Kidney tubule cell (primary cell): ENCODE measurements at regions not wholly inside any gene's neighbourhood (a gene's known extent, or its start where the extent isn't known, plus 50 kb on each side); places are given as distances from the start of the nearest gene placed in this dataset.

Source experiments
- DNase-seq: peaks from one replicate; pipeline ENCODE4 v3.0.0-alpha.2; 2018; ENCODE audit warnings: low spot score

DNA sequence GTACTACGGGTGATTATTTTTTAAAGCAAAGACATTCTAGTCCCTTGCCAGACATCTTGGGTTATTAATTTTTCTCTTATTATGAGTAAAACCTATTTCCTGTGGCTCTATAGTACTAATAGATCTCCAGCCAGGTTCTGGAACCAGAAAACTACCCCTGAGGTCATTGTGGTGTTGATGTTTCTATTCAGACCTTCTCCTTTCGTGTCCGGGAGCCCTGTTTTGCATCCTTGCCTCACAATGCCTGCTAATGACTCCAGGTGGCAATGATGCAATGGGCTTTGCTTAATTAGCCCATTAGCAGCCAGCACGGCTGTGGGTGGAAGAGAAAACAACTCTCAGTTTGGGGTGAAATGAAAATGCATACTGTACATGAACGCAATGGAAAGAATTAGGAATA is 62.9 kb upstream of the ARG1 start:
- no peak for DNase-seq

- no peak for DNase-seq
These were observed 62.4 kb upstream of the ARG1 start for GRCh38 chr6:131510591-131510990.

DNA sequence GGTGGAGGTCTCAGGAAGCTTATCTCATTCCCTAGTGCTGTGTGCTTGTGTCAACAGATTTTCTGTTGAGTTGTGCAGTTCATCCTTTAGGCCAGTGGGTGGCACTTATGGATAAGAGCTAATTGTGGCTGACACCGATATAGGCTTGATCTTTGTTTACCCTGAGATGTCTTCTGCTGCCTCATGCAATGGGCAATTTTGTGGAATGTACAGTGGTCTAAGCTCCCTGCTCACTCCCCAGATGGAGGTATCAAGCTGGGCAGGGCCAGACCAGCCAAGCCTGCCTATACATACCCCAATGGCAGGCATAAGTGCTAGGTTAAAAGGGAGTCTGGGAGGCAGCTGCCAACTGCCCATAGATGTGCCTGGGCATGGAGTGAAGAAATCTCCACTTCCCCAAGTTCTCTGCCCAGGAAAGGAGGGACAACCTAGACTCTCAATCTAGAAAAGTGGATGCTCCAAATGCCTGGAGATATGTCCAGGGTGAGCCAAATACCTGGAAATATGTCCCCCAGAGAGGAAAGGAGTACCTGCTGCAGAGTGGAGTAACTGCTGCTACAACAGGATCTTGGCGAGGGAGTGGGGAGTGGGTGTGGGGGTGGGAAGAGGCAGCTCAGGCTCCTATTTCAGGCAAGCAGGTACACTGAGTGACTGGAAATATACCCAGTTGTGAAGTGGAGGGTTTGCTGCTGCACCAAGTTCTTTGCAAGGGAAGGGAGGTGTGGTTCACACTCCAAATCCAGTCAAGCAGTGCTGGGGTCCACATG is 53.2 kb upstream of the ARG1 start:
- DNase-seq = peak; percentile 40
